H1 (cell line): ENCODE measurements at regions not wholly inside any gene's neighbourhood (a gene's known extent, or its start where the extent isn't known, plus 50 kb on each side); places are given as distances from the start of the nearest gene placed in this dataset.

Experiments
- RAD21 ChIP-seq, 2 experiments: IDR thresholded peaks in 1 of 2; conservative IDR thresholded peaks in 1 of 2; 2 replicates each; pipeline ENCODE4 v1.6.1; 2011; ENCODE audit warnings: low read depth in 2 of 2, low read length in 2 of 2, improper control_type of control experiment in 1 of 2, inconsistent platforms in 1 of 2, mild to moderate bottlenecking in 1 of 2, moderate library complexity in 1 of 2
- RFX5 ChIP-seq: IDR thresholded peaks from 2 replicates; pipeline ENCODE4 v1.6.1; 2011; ENCODE audit warnings: low read depth, low read length, improper control_type of control experiment, borderline replicate concordance
- SIN3A ChIP-seq, 2 experiments: IDR thresholded peaks in 1 of 2; conservative IDR thresholded peaks in 1 of 2; 2 replicates each; pipeline ENCODE4 v1.6.1; 2011 to 2012; ENCODE audit warnings: low read length in 2 of 2, improper control_type of control experiment in 1 of 2, low read depth in 1 of 2, mild to moderate bottlenecking in 1 of 2
- SIX5 ChIP-seq: IDR thresholded peaks from 2 replicates; pipeline ENCODE4 v1.6.1; 2011; ENCODE audit warnings: mild to moderate bottlenecking, low read depth, low read length
- SP2 ChIP-seq: IDR thresholded peaks from 2 replicates; pipeline ENCODE4 v1.6.1; 2012; ENCODE audit warnings: mild to moderate bottlenecking, low read length, inconsistent platforms
- ZNF274 ChIP-seq: IDR thresholded peaks from 2 replicates; pipeline ENCODE4 v1.7.0; 2012; ENCODE audit warnings: low read length, borderline replicate concordance; ENCODE audit errors: extremely low read depth

- TF ChIP-seq SIX5 (no peak), RFX5 (no peak), RAD21 (IDR thresholded peaks at IDR 0.05 in 1 of 2, conservative IDR thresholded peaks at IDR 0.05 in 1 of 2; ENCODE audit: low read depth in 2 of 2, low read length in 2 of 2) (no peak), SIN3A (conservative IDR thresholded peaks at IDR 0.05 in 1 of 2, IDR thresholded peaks at IDR 0.05 in 1 of 2; ENCODE audit: low read depth in 1 of 2, low read length in 2 of 2) (no peak), SP2 (no peak), ZNF274 (no peak)
Observed at GRCh38 chr18:22623513-22623912, 205.8 kb upstream of the CTAGE1 start (continued).
